Esophagus squamous epithelium (tissue), 5 donors: ENCODE measurements at regions not wholly inside any gene's neighbourhood (a gene's known extent, or its start where the extent isn't known, plus 50 kb on each side); places are given as distances from the start of the nearest gene placed in this dataset.

Experiments used
- DNase-seq: peaks from one replicate; lab custom pipeline; 2025; lab: John Stamatoyannopoulos, UW
- H3K27ac ChIP-seq, 4 donors: fragments of 200-600 bp; sonication (generic); one replicate each; pipeline ENCODE4 v1.5.1; 2016 to 2019; ENCODE audit warnings: mild to moderate bottlenecking in 1 of 4
- H3K27me3 ChIP-seq, 4 donors: fragments of 200-600 bp; sonication (generic); 1 replicate in 3 of 4; 2 replicates in 1 of 4; pipeline versions ENCODE4 v1.5.1 to v1.6.0; 2017 to 2021; ENCODE audit warnings: antibody characterized with exemption in 1 of 4
- H3K36me3 ChIP-seq, 3 donors: fragments of 200-600 bp; sonication (generic); one replicate each; pipeline ENCODE4 v1.5.1; 2016 to 2019
- H3K4me1 ChIP-seq, 3 donors: fragments of 200-600 bp; sonication (generic); one replicate each; pipeline ENCODE4 v1.5.1; 2017 to 2019
- H3K4me3 ChIP-seq, 4 donors: fragments of 200-600 bp; sonication (generic); 1 replicate in 3 of 4; 2 replicates in 1 of 4; pipeline ENCODE4 v1.5.1; 2016 to 2019; ENCODE audit warnings: mild to moderate bottlenecking in 2 of 4, moderate library complexity in 1 of 4
- H3K9me3 ChIP-seq, 3 donors: fragments of 200-600 bp; sonication (generic); one replicate each; pipeline ENCODE4 v1.5.1; 2016 to 2019
- CTCF ChIP-seq, 6 experiments: fragments of 450-650 bp in 4 of 6; fragments of 200-600 bp in 2 of 6; sonication (generic) in 2 of 6; IDR thresholded peaks; one replicate each; pipeline ENCODE4 v1.5.1; 2016 to 2019; ENCODE audit warnings: antibody characterized with exemption in 6 of 6, mild to moderate bottlenecking in 4 of 6, moderate library complexity in 4 of 6
- POLR2A ChIP-seq, 4 donors: fragments of 450-650 bp; IDR thresholded peaks; one replicate each; pipeline ENCODE4 v1.6.1; 2017; ENCODE audit warnings: antibody characterized with exemption in 4 of 4, mild to moderate bottlenecking in 4 of 4, moderate library complexity in 3 of 4
- WGBS, 2 donors: methylation state at CpG; one replicate each; pipeline ENCODE4 v1.1.5; 2018; 5-methylcytosine and 5-hydroxymethylcytosine counted together
- intact Hi-C: fragments of 100-400 bp; cut with DNase I; formaldehyde crosslinking; loops from one replicate; pipeline ENCODE4 v1.15.0; 2022
- donor health status: DM: yes; HTN: yes; CAD: no.

DNA sequence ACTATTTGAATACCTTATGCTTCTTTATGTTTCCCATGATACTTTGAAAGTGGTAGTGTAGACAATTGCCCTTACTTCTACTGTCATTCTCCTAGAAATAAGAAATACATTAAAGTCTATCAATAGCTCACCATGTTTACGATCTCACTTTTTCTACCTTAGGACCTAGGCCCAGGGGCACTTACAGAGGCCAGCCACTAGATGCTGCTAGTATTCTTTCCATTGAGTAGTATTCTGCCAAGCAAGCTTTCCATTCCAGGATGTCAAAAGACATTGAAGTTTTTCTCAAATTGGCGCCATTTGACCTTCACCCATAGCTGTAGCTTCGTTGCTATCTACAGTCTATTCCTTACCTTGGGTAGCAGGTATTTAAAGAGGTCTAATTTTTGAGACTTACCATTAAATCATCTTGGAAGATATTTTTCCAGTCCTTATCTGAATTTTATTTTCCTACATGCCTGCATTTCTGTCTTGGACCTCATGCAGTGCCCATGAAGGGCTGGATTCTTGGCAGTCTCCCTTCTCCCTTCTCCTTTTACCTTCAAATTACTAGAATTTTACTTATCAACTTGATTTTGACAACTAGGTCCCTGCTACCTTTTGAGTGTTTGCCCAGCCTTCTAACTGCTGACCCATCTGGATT is 246.0 kb upstream of the NUDT12 start:
- 25 to 38% methylated on average over 3 of the region's 3 CpGs for whole genome bisulfite sequencing, 2 donors
- H3K36me3 ChIP-seq = no peaks in the 10 kb centered on the region
- intact Hi-C loops = no loop called here
- no peaks in the 10 kb centered on the region for H3K27me3 ChIP-seq
- no peak for DNase-seq
- TF ChIP-seq POLR2A (IDR thresholded peaks at IDR 0.05) (no peak), CTCF (IDR thresholded peaks at IDR 0.05) (peak in 5 of 6 experiments; percentile 18 to 61 (median 45))
- H3K9me3 ChIP-seq = no peaks in the 10 kb centered on the region
- H3K4me1 ChIP-seq = no peaks in the 10 kb centered on the region
- no peak overlapping the region for H3K27ac ChIP-seq
- H3K4me3 ChIP-seq = no peak overlapping the region

- intact Hi-C loops = no loop called here
- no peak overlapping the region for H3K4me3 ChIP-seq
- TF ChIP-seq CTCF (IDR thresholded peaks at IDR 0.05) (no peak), POLR2A (IDR thresholded peaks at IDR 0.05) (no peak)
- DNase-seq = no peak
- H3K9me3 ChIP-seq = no peaks in the 10 kb centered on the region
- H3K27ac ChIP-seq = no peak overlapping the region
- H3K36me3 ChIP-seq = no peaks in the 10 kb centered on the region
- H3K27me3 ChIP-seq = no peaks in the 10 kb centered on the region
- H3K4me1 ChIP-seq = no peaks in the 10 kb centered on the region
- WGBS, 2 donors = 53 to 56% methylated on average over 2 of the region's 2 CpGs
Measured at GRCh38 chr5:103804711-103805110, 242.1 kb upstream of the NUDT12 start.

DNA sequence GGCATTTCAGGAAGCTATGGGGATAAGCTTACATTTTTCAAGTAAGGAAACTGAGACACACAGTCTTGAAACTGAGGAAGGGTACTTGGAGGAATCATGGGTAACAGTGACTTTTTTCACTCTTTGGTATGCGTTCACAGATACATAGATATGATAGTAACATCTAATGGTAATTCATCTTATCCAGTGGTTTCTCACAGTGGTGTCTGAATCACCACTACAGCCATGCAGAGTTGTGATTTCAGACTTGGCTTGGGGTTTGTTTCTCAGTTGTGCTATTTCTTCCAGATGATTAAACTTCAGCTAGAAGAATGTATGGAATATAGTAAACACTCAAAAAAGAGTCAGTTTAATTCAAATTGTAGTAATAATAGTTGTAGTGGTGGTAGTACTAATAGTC is 239.1 kb upstream of the NUDT12 start:
- no peak overlapping the region for H3K4me3 ChIP-seq
- no peaks in the 10 kb centered on the region for H3K9me3 ChIP-seq
- no peak for DNase-seq
- intact Hi-C loops = no loop called here
- no peak overlapping the region for H3K27ac ChIP-seq
- WGBS, 2 donors = 67 to 88% methylated on average over 1 of the region's 1 CpG
- TF ChIP-seq CTCF (IDR thresholded peaks at IDR 0.05) (no peak), POLR2A (IDR thresholded peaks at IDR 0.05) (no peak)
- no peaks in the 10 kb centered on the region for H3K4me1 ChIP-seq
- no peaks in the 10 kb centered on the region for H3K27me3 ChIP-seq
- no peaks in the 10 kb centered on the region for H3K36me3 ChIP-seq

DNA sequence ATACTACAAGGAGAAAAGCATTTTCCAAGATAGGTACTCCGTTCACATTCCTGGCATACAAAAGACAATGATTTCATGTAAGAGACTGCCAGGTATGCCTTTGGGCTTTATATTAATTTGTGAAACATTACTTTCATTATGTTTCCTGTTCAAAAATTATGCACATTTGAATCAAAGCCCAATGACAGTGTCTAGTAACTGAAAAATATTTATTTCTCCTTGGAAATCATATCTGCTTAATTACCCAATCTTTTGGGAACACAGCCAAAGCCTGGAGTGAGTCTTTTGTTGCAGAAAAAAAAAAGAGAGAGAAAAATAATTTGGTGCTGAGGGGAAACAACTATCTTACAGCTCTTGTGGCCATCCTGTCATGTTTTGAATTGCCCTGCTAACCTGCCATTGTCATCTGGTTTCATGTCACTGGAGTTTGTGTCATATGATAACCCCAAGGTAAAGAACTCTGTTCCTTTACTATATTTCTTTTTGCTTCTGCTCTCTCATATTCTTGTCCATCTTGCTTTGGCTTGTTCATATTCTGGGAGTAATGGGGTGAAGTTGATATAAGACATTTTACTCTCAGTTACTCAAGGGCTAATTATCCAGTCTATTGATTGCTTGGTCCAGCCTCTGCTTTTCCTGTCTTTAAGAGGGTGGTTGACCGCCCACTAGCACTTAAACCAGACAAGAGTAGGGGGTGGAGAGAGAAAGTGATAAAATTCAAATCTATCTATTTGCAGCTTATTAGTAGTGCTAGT is 238.3 kb upstream of the NUDT12 start:
- no peaks in the 10 kb centered on the region for H3K36me3 ChIP-seq
- H3K4me3 ChIP-seq = no peak overlapping the region
- H3K9me3 ChIP-seq = no peaks in the 10 kb centered on the region
- no peak overlapping the region for H3K27ac ChIP-seq
- H3K4me1 ChIP-seq = no peaks in the 10 kb centered on the region
- 30 to 56% methylated on average over 2 of the region's 2 CpGs for WGBS, 2 donors
- H3K27me3 ChIP-seq = no peaks in the 10 kb centered on the region
- DNase-seq = no peak
- intact Hi-C loops = no loop called here
- TF ChIP-seq CTCF (IDR thresholded peaks at IDR 0.05) = no peak
- no peak for TF ChIP-seq POLR2A (IDR thresholded peaks at IDR 0.05)

- no peaks in the 10 kb centered on the region for H3K4me1 ChIP-seq
- no peaks in the 10 kb centered on the region for H3K36me3 ChIP-seq
- no peak overlapping the region for H3K4me3 ChIP-seq
- peaks cover 0 to 41% (median 14%) of the 10 kb centered on the region in 3 donors for H3K9me3 ChIP-seq
- TF ChIP-seq POLR2A (IDR thresholded peaks at IDR 0.05) (no peak), CTCF (IDR thresholded peaks at IDR 0.05) (no peak)
- H3K27me3 ChIP-seq = no peaks in the 10 kb centered on the region
- DNase-seq = no peak
- intact Hi-C loops = no loop called here
- no peak overlapping the region for H3K27ac ChIP-seq
Measured at GRCh38 chr5:103793595-103794182, 231.1 kb upstream of the NUDT12 start.
